HCT116 (cell line): ENCODE measurements at regions not wholly inside any gene's neighbourhood (a gene's known extent, or its start where the extent isn't known, plus 50 kb on each side); places are given as distances from the start of the nearest gene placed in this dataset.
"Not testable (repeated sequence)": the region's sequence is repeated elsewhere in the genome, so short reads cannot be mapped to it uniquely, and the experiment has no call there.

Experiments used
- ATF3 ChIP-seq: IDR thresholded peaks from 2 replicates; pipeline ENCODE4 v1.6.1; 2012
- CEBPB ChIP-seq: IDR thresholded peaks from 2 replicates; pipeline ENCODE4 v1.6.1; 2012; ENCODE audit warnings: low read depth
- ELF1 ChIP-seq: IDR thresholded peaks from 2 replicates; pipeline ENCODE4 v1.6.1; 2012; ENCODE audit warnings: low read depth, borderline replicate concordance
- EZH2 ChIP-seq: fragments of 200-600 bp; sonication (generic); IDR thresholded peaks from 2 replicates; pipeline ENCODE4 v1.6.1; 2017; ENCODE audit warnings: antibody characterized with exemption, mixed run types
- EZH2phosphoT487 ChIP-seq: fragments of 200-600 bp; IDR thresholded peaks from 2 replicates; pipeline ENCODE4 v1.6.1; 2018; ENCODE audit warnings: antibody characterized with exemption, borderline replicate concordance
- POLR2A ChIP-seq: IDR thresholded peaks from 2 replicates; pipeline ENCODE4 v1.7.0; 2011; ENCODE audit warnings: borderline replicate concordance; ENCODE audit not compliant: insufficient read depth, insufficient read length; ENCODE audit errors: extremely low read depth
- POLR2AphosphoS5 ChIP-seq: IDR thresholded peaks from 2 replicates; pipeline ENCODE4 v1.6.1; 2011; ENCODE audit warnings: mild to moderate bottlenecking, low read depth, low read length, moderate library complexity
- REST ChIP-seq: IDR thresholded peaks from 2 replicates; pipeline ENCODE4 v1.6.1; 2012; ENCODE audit warnings: low read depth
- SIN3A ChIP-seq: IDR thresholded peaks from 2 replicates; pipeline ENCODE4 v1.6.1; 2012; ENCODE audit warnings: low read depth
- ZFX ChIP-seq: fragments of 450-650 bp; IDR thresholded peaks from 2 replicates; pipeline ENCODE4 v1.6.1; 2017

- not testable (repeated sequence) for TF ChIP-seq ZFX, EZH2, EZH2phosphoT487, ELF1, POLR2AphosphoS5, ATF3, POLR2A, SIN3A, CEBPB, REST
Measured at GRCh38 chr14:106338775-106339174, 812.4 kb downstream of the TMEM121 start.
